H1 (cell line): ENCODE measurements at regions not wholly inside any gene's neighbourhood (a gene's known extent, or its start where the extent isn't known, plus 50 kb on each side); places are given as distances from the start of the nearest gene placed in this dataset.

Experiments
- BRCA1 ChIP-seq: IDR thresholded peaks from 2 replicates; pipeline ENCODE4 v1.6.1; 2012; ENCODE audit warnings: low read depth, low read length, improper control_type of control experiment
- CHD1 ChIP-seq: IDR thresholded peaks from 2 replicates; pipeline ENCODE4 v1.6.1; 2012; ENCODE audit warnings: low read depth, low read length, improper control_type of control experiment
- CHD7 ChIP-seq: fragments of 300-600 bp; sonication (generic); IDR thresholded peaks from 2 replicates; pipeline ENCODE4 v1.7.1; 2012; ENCODE audit warnings: low read length, moderate library complexity, mild to moderate bottlenecking, inconsistent platforms; ENCODE audit not compliant: insufficient replicate concordance
- CTCF ChIP-seq, 3 experiments: IDR thresholded peaks; 1 replicate in 2 of 3; 2 replicates in 1 of 3; pipeline versions ENCODE4 v1.5.1 to v1.6.1; 2011; ENCODE audit warnings: low read length in 3 of 3, mild to moderate bottlenecking in 3 of 3, inconsistent platforms in 2 of 3, low read depth in 1 of 3, moderate library complexity in 1 of 3; ENCODE audit not compliant: insufficient read depth in 1 of 3; ENCODE audit errors: control extremely low read depth in 1 of 3
- POLR2A ChIP-seq, 2 experiments: IDR thresholded peaks; 1 replicate in 1 of 2; 2 replicates in 1 of 2; pipeline ENCODE4 v1.6.1; 2011; ENCODE audit warnings: low read depth in 2 of 2, low read length in 2 of 2, mild to moderate bottlenecking in 2 of 2; ENCODE audit errors: control extremely low read depth in 1 of 2
- RAD21 ChIP-seq, 2 experiments: IDR thresholded peaks in 1 of 2; conservative IDR thresholded peaks in 1 of 2; 2 replicates each; pipeline ENCODE4 v1.6.1; 2011; ENCODE audit warnings: low read depth in 2 of 2, low read length in 2 of 2, improper control_type of control experiment in 1 of 2, inconsistent platforms in 1 of 2, mild to moderate bottlenecking in 1 of 2, moderate library complexity in 1 of 2
- RFX5 ChIP-seq: IDR thresholded peaks from 2 replicates; pipeline ENCODE4 v1.6.1; 2011; ENCODE audit warnings: low read depth, low read length, improper control_type of control experiment, borderline replicate concordance
- SP1 ChIP-seq: IDR thresholded peaks from 2 replicates; pipeline ENCODE4 v1.6.1; 2011; ENCODE audit warnings: low read depth, low read length
- SP2 ChIP-seq: IDR thresholded peaks from 2 replicates; pipeline ENCODE4 v1.6.1; 2012; ENCODE audit warnings: mild to moderate bottlenecking, low read length, inconsistent platforms

GRCh38 chr11:33543823-33544222, 156.8 kb downstream of the C11orf91 start (continued):
- TF ChIP-seq CHD7 (no peak), POLR2A (IDR thresholded peaks at IDR 0.05; ENCODE audit: control extremely low read depth in 1 of 2, low read depth in 2 of 2, low read length in 2 of 2) (no peak), SP2 (no peak), RFX5 (no peak), SP1 (no peak), CHD1 (no peak), BRCA1 (no peak), RAD21 (IDR thresholded peaks at IDR 0.05 in 1 of 2, conservative IDR thresholded peaks at IDR 0.05 in 1 of 2; ENCODE audit: low read depth in 2 of 2, low read length in 2 of 2) (no peak), CTCF (IDR thresholded peaks at IDR 0.05; ENCODE audit: control extremely low read depth in 1 of 3, insufficient read depth in 1 of 3, low read depth in 1 of 3, low read length in 3 of 3) (no peak)
